ENCODE measurements at regions not wholly inside any gene's neighbourhood (a gene's known extent, or its start where the extent isn't known, plus 50 kb on each side); places are given as distances from the start of the nearest gene placed in this dataset.

DNA sequence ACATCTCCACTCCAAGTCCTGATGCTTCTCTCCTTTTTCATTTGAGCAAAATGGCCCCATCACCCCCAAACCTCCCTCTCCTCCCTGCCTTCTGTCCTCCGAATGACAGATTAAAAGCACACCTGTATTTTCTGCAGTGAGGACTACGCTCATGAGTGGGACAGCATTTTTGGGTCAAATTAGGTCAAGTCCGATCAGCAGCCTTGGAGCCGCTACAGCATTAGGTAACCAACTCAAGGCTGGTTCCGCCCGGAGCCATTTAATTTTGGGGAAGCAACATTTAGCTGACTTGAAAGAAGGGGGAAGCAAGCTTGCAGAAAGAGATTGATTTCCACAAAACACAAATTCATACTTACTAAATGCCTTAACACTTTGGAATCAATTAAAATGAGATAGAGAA, 324.1 kb upstream of the CDH5 start:
- in situ Hi-C loops (cut with HindIII; ENCODE audit: extremely low pct_ligation_motif_present, low pct_unique_long_range_greater_than_20kb) (no loop called here), intact Hi-C loops (cut with micrococcal nuclease; ENCODE audit: unreplicated experiment) (no loop called here)
- CTCF ChIA-PET (ENCODE audit: low intra/inter-chr PET ratio, low total read pairs): no interaction called here
- Histone ChIP-seq H3K79me2 (ENCODE audit: insufficient read depth, low read length) (no peaks in the 10 kb centered on the region), H2AFZ (ENCODE audit: low read length) (no peak overlapping the region), H3K4me1 (ENCODE audit: insufficient read depth, low read length) (no peaks in the 10 kb centered on the region), H3K4me3 (replicated peaks in 1 of 3; ENCODE audit: insufficient read depth in 1 of 3, low read depth in 2 of 3, low read length in 3 of 3) (no peak overlapping the region), H3K36me3 (replicated peaks in 1 of 2; ENCODE audit: control insufficient read depth in 1 of 2, insufficient read depth in 2 of 2, low read length in 2 of 2) (no peaks in the 10 kb centered on the region), H3K4me2 (ENCODE audit: low read depth, low read length) (no peak overlapping the region), H3K27me3 (ENCODE audit: control insufficient read depth in 1 of 2, insufficient read depth in 2 of 2, low read length in 2 of 2) (no peaks in the 10 kb centered on the region), H3K9me3 (ENCODE audit: low read length) (no peaks in the 10 kb centered on the region), H3K9ac (ENCODE audit: insufficient read depth, low read depth, low read length) (no peak overlapping the region), H4K20me1 (ENCODE audit: insufficient read depth, low read length) (no peaks in the 10 kb centered on the region), H3K27ac (ENCODE audit: extremely low read length, insufficient read depth, low read length) (no peak overlapping the region)
- WGBS (ENCODE audit: low lambda C conversion rate): 30% methylated on average over 6 of the region's 6 CpGs
- BruUV-seq (replicated peaks): no TSS peak
- FAIRE-seq (no peak), ATAC-seq (no peak), DNase-seq (ENCODE audit: low spot score) (no peak)
- POLR2A ChIA-PET: no interaction called here
- TF ChIP-seq CEBPB (IDR thresholded peaks at IDR 0.05; ENCODE audit: borderline replicate concordance, low read depth, low read length) (no peak), TOE1 (CRISPR knock-in tag; IDR thresholded peaks at IDR 0.05) (no peak), ZNF816 (CRISPR knock-in tag; IDR thresholded peaks at IDR 0.05; ENCODE audit: borderline replicate concordance) (no peak), ZNF615 (CRISPR knock-in tag; IDR thresholded peaks at IDR 0.05; ENCODE audit: borderline replicate concordance) (no peak), ZSCAN29 (CRISPR knock-in tag; conservative IDR thresholded peaks at IDR 0.05) (no peak), IRF1 (CRISPR knock-in tag; IDR thresholded peaks at IDR 0.05; ENCODE audit: low read depth) (no peak), ZBTB38 (CRISPR knock-in tag; IDR thresholded peaks at IDR 0.05) (no peak), SUZ12 (IDR thresholded peaks at IDR 0.05; ENCODE audit: low read depth, low read length) (no peak), MED13 (CRISPR knock-in tag; IDR thresholded peaks at IDR 0.05) (no peak), ZNF24 (IDR thresholded peaks at IDR 0.05) (no peak), ZNF550 (CRISPR knock-in tag; IDR thresholded peaks at IDR 0.05; ENCODE audit: borderline replicate concordance) (no peak), ZNF652 (CRISPR knock-in tag; IDR thresholded peaks at IDR 0.05; ENCODE audit: borderline replicate concordance, low read depth) (no peak), NCOR1 (IDR thresholded peaks at IDR 0.05; ENCODE audit: borderline replicate concordance, low read length) (no peak), NFAT5 (CRISPR knock-in tag; IDR thresholded peaks at IDR 0.05) (no peak), ATM (IDR thresholded peaks at IDR 0.05; ENCODE audit: borderline replicate concordance) (no peak)
- TF ChIP-seq, protein P1, sequence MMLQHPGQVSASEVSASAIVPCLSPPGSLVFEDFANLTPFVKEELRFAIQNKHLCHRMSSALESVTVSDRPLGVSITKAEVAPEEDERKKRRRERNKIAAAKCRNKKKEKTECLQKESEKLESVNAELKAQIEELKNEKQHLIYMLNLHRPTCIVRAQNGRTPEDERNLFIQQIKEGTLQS (CRISPR knock-in tag; IDR thresholded peaks at IDR 0.05): no peak
- TF ChIP-seq, protein P2, sequence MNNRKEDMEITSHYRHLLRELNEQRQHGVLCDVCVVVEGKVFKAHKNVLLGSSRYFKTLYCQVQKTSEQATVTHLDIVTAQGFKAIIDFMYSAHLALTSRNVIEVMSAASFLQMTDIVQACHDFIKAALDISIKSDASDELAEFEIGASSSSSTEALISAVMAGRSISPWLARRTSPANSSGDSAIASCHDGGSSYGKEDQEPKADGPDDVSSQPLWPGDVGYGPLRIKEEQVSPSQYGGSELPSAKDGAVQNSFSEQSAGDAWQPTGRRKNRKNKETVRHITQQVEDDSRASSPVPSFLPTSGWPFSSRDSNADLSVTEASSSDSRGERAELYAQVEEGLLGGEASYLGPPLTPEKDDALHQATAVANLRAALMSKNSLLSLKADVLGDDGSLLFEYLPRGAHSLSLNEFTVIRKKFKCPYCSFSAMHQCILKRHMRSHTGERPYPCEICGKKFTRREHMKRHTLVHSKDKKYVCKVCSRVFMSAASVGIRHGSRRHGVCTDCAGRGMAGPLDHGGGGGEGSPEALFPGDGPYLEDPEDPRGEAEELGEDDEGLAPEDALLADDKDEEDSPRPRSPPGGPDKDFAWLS (CRISPR knock-in tag; IDR thresholded peaks at IDR 0.05; ENCODE audit: borderline replicate concordance): no peak
- TF ChIP-seq, protein P3, sequence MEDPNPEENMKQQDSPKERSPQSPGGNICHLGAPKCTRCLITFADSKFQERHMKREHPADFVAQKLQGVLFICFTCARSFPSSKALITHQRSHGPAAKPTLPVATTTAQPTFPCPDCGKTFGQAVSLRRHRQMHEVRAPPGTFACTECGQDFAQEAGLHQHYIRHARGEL (CRISPR knock-in tag; IDR thresholded peaks at IDR 0.05): no peak
